ENCODE measurements at regions not wholly inside any gene's neighbourhood (a gene's known extent, or its start where the extent isn't known, plus 50 kb on each side); places are given as distances from the start of the nearest gene placed in this dataset.

GRCh38 chr4:53816561-53816960, 225.3 kb upstream of the LNX1 start:
- DNase-seq (ENCODE audit: low read depth in 3 of 3) = no peak

GRCh38 chr4:53815281-53815680, 224.0 kb upstream of the LNX1 start:
- DNase-seq (ENCODE audit: low read depth in 3 of 3) = no peak

GRCh38 chr4:53813998-53814397, 222.7 kb upstream of the LNX1 start:
- DNase-seq (ENCODE audit: low read depth in 3 of 3) = no peak

- DNase-seq (ENCODE audit: low read depth in 3 of 3) = no peak
Observed at GRCh38 chr4:53810643-53811042, 219.4 kb upstream of the LNX1 start.

DNA sequence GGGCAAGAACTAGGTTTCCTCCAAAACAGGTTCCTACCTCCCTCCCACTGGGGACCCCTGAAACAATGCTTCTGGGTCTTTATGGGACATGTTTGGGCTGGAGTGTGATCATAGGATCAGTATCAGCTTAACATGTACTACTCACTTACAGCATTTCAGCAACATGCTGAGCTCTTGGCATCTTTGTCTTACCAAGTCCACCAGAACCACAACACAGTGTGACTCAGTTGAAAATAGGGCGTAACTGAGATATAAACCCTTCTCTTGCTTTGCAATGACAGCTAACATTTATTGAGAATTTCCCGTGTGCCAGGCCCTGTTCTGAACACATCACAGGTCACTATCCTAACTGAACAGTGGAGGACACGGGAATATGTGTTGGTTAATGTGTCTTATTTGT, 218.5 kb upstream of the LNX1 start:
- no peak for DNase-seq (ENCODE audit: low read depth in 3 of 3)

DNA sequence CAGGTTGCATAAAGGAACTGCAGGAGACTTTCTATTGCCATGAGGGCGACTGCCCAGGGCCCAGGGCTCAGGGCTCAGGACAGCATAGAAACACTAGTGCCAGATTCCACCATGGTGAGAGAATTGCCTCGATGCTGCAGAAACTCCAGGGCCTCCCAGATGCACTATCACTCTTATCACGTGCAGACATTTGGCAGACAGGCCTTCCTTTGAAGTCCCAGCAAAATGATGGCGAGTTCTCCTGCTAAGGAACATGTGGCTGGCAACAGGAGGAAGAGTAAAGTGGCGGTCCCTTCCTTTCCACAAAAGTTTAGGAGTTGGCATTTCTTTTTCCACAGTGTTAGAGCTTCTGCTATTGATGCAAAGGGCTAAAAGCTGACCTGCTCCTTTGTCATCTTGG, 214.0 kb upstream of the LNX1 start:
- no peak for DNase-seq (ENCODE audit: low read depth in 3 of 3)

- DNase-seq (ENCODE audit: low read depth in 3 of 3) = no peak
Observed at GRCh38 chr4:53804719-53805118, 213.4 kb upstream of the LNX1 start.

DNA sequence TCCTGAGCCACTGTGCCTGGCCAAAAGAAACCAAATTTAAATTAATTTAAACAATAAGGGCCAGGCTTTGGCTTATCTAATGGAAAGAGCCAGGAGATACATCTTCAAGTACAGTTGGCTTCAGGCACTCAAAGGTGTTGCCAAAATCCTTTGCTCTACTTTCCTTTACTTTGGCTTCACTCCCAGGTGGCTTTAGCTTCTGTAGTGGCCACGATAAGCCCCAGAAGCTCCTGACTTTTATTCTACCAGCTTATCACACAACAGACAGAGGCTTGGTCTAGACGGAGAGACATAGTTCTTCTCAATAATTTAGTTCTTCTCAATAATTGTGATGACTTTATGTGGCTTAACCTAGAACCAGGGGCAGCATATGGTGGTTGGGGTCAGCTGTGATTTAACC, 211.2 kb upstream of the LNX1 start:
- no peak for DNase-seq (ENCODE audit: low read depth in 3 of 3)

- DNase-seq (ENCODE audit: low read depth in 3 of 3) = no peak
Observed at GRCh38 chr4:53801373-53801772, 210.1 kb upstream of the LNX1 start.

DNA sequence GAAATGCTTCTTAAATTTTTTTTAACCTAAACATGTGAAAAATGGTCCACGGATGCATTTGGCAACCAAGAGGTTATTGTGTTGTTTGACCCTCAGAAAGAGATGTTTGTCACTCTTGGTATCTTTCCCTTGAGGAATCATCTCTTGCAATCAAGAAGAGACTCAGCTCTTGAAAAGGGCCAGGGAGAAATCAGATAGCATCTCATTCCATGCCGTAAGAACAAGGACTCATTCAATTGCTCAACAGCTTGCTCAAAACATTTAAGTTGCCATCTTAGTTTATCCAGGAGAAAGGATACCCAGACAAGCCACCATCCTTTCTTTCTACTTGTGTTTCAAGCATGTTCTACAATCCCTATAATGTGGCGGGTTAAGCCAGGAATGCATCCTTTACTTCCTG, 209.5 kb upstream of the LNX1 start:
- no peak for DNase-seq (ENCODE audit: low read depth in 3 of 3)

DNA sequence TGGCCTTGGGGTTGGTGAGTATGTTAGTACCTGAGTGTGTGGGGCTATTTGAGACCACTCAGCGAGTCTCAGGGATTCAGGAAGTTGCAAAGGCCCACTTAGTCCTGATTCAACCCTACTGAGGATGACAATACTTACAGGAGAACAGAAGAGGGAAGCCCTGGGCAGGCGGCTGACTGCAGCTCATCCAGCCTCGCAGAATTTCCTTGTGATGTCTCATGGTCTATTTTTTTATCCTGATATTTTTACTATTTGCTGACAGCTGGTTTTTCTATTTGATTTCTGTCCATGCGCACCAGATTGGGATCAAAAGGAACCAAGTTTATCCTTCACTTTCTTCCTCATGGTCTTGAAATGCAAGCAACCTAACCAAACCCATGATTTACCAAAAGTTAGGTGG, 201.8 kb upstream of the LNX1 start:
- DNase-seq (ENCODE audit: low read depth in 3 of 3) = no peak

DNA sequence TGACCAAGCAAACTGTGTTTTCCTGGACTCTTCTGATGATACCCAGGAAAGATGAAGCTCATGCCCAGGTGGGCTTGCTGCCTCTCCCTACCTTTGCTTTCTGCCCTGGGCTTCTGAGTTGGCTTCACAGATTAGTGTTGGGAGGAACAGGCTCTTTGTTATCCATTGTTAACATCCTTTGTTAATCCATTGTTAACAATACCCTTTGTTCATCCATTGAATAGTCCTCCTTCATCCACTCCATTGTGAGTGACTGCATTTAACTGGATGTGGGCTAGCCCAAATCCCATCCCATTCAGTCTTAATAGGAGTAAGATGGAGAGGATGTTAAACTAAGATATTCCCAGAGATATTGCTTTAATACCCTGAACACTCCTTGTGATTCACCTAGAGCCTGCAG, 199.0 kb upstream of the LNX1 start:
- no peak for DNase-seq (ENCODE audit: low read depth in 3 of 3)

- DNase-seq (ENCODE audit: low read depth in 3 of 3) = no peak
Observed at GRCh38 chr4:53788621-53789020, 197.3 kb upstream of the LNX1 start.

- no peak for DNase-seq (ENCODE audit: low read depth in 3 of 3)
Observed at GRCh38 chr4:53788011-53788410, 196.7 kb upstream of the LNX1 start.

- no peak for DNase-seq (ENCODE audit: low read depth in 3 of 3)
Observed at GRCh38 chr4:53786632-53787031, 195.3 kb upstream of the LNX1 start.

DNA sequence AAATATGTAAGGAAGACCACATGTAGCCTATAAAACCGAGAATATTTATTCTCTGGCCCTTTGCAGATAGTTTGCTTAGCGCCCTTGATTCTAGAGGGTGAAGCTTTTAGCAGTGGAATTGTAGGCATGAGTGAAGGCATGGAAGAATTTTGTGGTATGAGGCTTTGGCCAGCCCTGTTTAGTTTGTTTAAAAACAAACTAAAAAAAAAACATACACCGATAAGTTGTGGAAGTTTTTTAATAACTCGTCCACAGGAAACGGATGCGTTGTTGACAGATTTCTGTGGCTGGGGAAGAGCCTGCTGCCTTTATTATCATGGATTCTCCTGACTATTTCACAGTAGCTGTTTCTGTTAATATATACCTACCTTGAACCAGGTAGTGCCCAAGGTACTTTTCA, 194.7 kb upstream of the LNX1 start:
- no peak for DNase-seq (ENCODE audit: low read depth in 3 of 3)

DNA sequence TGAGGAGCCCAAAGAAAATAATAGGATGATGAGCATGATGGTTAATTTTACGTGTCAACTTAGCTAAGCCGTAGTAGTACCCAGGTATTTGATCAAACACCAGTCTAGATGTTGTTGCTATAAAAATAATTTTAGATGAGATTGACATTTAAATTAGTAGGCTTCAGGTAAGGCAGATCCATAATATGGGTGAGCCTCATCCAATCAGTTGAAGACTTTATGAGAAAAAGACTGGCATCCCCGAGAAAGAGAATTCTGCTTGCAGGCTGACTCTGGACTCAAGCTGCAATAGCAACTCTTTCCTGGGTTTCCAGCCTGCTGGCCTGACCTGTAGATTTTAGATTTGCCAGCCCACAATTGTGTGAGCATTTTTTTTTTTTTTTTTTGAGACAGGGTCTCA, 192.8 kb upstream of the LNX1 start:
- no peak for DNase-seq (ENCODE audit: low read depth in 3 of 3)

- DNase-seq (ENCODE audit: low read depth in 3 of 3) = no peak
Observed at GRCh38 chr4:53783208-53783859, 192.0 kb upstream of the LNX1 start.

DNA sequence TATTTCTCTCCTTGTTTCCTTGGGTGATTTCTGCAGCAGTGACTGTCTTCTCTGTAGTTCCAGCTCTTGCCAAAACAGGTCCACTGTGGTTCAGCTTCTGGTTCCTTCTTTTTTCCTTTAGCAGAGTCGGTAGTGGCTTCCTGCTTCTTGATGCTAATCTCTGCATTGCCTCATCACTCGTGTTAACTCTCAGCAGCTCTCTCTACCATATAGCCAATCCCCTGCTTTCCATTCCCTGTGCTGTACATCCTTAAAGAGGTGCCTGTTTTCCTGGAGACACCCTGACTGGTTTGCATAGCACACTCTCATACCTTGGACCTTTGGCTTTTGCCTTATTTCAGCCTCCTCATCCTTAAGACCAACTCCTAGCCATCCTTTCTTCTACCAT, 191.2 kb upstream of the LNX1 start:
- DNase-seq (ENCODE audit: low read depth in 3 of 3) = no peak

- DNase-seq (ENCODE audit: low read depth in 3 of 3) = no peak
Observed at GRCh38 chr4:53781629-53782457, 190.6 kb upstream of the LNX1 start.

DNA sequence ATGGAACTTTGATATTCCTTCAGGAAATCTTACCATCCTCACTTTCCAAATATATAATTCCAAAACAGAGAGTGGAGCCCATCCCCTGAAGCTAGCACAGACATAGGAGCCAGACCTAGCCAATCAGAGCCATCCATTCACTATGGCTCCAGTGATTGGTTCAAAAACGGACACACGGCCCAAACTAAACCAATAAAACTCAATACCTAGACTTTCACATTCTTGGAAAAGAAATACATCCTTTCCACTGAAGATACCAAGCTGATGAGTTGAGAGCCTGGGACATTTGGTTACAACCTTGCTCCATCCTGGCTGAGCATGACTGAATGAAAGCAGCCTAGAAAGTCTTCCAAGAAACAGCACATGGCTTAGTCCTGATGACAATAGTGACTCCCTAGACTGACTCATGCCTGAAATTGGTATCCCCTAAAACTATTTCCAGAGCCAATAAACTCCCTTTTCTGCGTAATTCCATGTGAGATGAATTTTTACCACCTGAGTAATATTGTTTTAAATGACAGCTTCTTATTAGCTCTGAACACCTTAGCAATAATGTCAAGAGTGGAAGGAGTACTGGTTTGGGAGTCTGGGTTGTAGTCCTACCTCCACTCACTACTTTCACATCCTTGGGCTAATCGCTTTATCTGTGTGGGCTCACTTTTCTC, 189.6 kb upstream of the LNX1 start:
- DNase-seq (ENCODE audit: low read depth in 3 of 3) = no peak

- no peak for DNase-seq (ENCODE audit: low read depth in 3 of 3)
Observed at GRCh38 chr4:53779025-53779424, 187.7 kb upstream of the LNX1 start.

- no peak for DNase-seq (ENCODE audit: low read depth in 3 of 3)
Observed at GRCh38 chr4:53778155-53778554, 186.9 kb upstream of the LNX1 start.

Measured in stimulated activated CD4-positive, alpha-beta T cell treated with anti-CD3 and anti-CD28 coated beads, TNF-alpha, amount 100 ng/mL, for 48 hours (primary cell).